Heart left ventricle (tissue), 13 donors: ENCODE measurements at regions not wholly inside any gene's neighbourhood (a gene's known extent, or its start where the extent isn't known, plus 50 kb on each side); places are given as distances from the start of the nearest gene placed in this dataset.

Experiments used
- POLR2A ChIP-seq, 2 donors: fragments of 450-650 bp; IDR thresholded peaks; one replicate each; pipeline ENCODE4 v1.6.1; 2017; ENCODE audit warnings: antibody characterized with exemption in 2 of 2, mild to moderate bottlenecking in 2 of 2, moderate library complexity in 2 of 2
- TF ChIP-seq, protein P1 (sequence below), 12 donors: fragments of 200-600 bp; sonication (generic) in 4 of 12; IDR thresholded peaks; one replicate each; pipeline versions ENCODE4 v1.5.0 to v1.8.0; 2018 to 2022; ENCODE audit warnings: antibody characterized with exemption in 12 of 12, mild to moderate bottlenecking in 5 of 12
- donor health status: ischemic (EF 13 %, LVEDD 7.1; RV severe dilation, severe dysfunction).
- donor health status: DM: no; HTN: yes; CAD: no.
- donor health status: DM: no; HTN: no; CAD: no.
- donor health status: ischemic (EF 25% LVEDD 6.9; RV normal size, moderate dysfunction).
- donor health status: ischemic (EF 25% LVEDD 5.7; RV mildly dilated, moderate dysfunction).
- donor health status: ischemic (EF 35%, LVEDD 5.7; RV mildly dilated, moderate dysfunction).
- donor health status: nonischemic (EF 11% LVEDD 7.7; RV severe dilation, severe dysfunction).
- donor health status: DM: yes; HTN: yes; CAD: no.
- donor health status: PGD.
- donor health status: ischemic (EF 29% LVEDD 5.4; RV normal size, mild dysfunction).
- donor health status: nonischemic (EF 23%, LVEDD 6.1; RV moderate dilation, normal function).

DNA sequence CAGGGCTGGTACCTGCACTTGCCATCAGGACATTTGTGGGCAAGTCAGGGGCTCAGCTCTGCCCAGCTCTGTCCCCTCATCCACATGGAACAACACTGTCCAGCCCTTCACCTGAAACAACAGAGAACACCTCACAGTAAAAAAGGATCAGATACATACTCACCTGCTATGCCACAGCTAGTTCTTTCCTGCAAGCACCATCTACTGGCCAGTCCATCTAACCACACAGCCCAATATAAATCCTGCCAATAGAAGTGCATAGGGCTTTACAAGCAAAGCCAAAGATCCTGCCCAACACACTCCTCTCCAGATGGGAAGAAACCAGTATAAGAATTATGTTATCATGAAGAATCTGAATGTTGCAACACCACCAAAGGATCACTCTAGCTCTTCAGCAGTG lies 52.2 kb upstream of the GALNT13 start:
- TF ChIP-seq, protein P1, sequence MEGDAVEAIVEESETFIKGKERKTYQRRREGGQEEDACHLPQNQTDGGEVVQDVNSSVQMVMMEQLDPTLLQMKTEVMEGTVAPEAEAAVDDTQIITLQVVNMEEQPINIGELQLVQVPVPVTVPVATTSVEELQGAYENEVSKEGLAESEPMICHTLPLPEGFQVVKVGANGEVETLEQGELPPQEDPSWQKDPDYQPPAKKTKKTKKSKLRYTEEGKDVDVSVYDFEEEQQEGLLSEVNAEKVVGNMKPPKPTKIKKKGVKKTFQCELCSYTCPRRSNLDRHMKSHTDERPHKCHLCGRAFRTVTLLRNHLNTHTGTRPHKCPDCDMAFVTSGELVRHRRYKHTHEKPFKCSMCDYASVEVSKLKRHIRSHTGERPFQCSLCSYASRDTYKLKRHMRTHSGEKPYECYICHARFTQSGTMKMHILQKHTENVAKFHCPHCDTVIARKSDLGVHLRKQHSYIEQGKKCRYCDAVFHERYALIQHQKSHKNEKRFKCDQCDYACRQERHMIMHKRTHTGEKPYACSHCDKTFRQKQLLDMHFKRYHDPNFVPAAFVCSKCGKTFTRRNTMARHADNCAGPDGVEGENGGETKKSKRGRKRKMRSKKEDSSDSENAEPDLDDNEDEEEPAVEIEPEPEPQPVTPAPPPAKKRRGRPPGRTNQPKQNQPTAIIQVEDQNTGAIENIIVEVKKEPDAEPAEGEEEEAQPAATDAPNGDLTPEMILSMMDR (IDR thresholded peaks at IDR 0.05), result no peak
- TF ChIP-seq POLR2A (IDR thresholded peaks at IDR 0.05), result no peak
